AG09309 (cell line): ENCODE measurements at regions not wholly inside any gene's neighbourhood (a gene's known extent, or its start where the extent isn't known, plus 50 kb on each side); places are given as distances from the start of the nearest gene placed in this dataset.

Experiments
- DNase-seq: peaks from one replicate; pipeline ENCODE4 v3.0.0-alpha.2; 2010; ENCODE audit warnings: low read depth
- H3K4me3 ChIP-seq: 2 replicates; pipeline ENCODE4 v1.5.1; 2011; ENCODE audit warnings: mild to moderate bottlenecking, low read depth, low read length, moderate library complexity; ENCODE audit not compliant: control insufficient read depth
- CTCF ChIP-seq: IDR thresholded peaks from 2 replicates; pipeline ENCODE4 v1.5.1; 2011; ENCODE audit warnings: mild to moderate bottlenecking, low read depth, low read length, inconsistent platforms; ENCODE audit not compliant: insufficient read depth, control insufficient read depth; ENCODE audit errors: missing control alignments

- no peak for TF ChIP-seq CTCF
- H3K4me3 ChIP-seq, result no peak overlapping the region
- no peak for DNase-seq
Measured at GRCh38 chr1:37274486-37274885, 199.9 kb upstream of the ZC3H12A start.

GRCh38 chr1:37274938-37275631 lies 199.3 kb upstream of the ZC3H12A start:
- no peak for TF ChIP-seq CTCF
- DNase-seq, result no peak
- no peak overlapping the region for H3K4me3 ChIP-seq

GRCh38 chr1:37277366-37277765 lies 197.0 kb upstream of the ZC3H12A start:
- DNase-seq, result no peak
- no peak for TF ChIP-seq CTCF

GRCh38 chr1:37281354-37281753 lies 193.0 kb upstream of the ZC3H12A start:
- TF ChIP-seq CTCF, result no peak
- no peak for DNase-seq
- H3K4me3 ChIP-seq, result no peak overlapping the region

More at GRCh38 chr1:37277366-37277765, 197.0 kb upstream of the ZC3H12A start:
- no peak overlapping the region for H3K4me3 ChIP-seq

GRCh38 chr1:37282764-37283163 lies 191.6 kb upstream of the ZC3H12A start:
- H3K4me3 ChIP-seq, result no peak overlapping the region
- no peak for TF ChIP-seq CTCF
- DNase-seq, result no peak

- no peak for DNase-seq
- TF ChIP-seq CTCF, result no peak
- no peak overlapping the region for H3K4me3 ChIP-seq
Measured at GRCh38 chr1:37284053-37284452, 190.3 kb upstream of the ZC3H12A start.
